Esophagus squamous epithelium (tissue), 5 donors: ENCODE measurements at regions not wholly inside any gene's neighbourhood (a gene's known extent, or its start where the extent isn't known, plus 50 kb on each side); places are given as distances from the start of the nearest gene placed in this dataset.
"Not testable (repeated sequence)": the region's sequence is repeated elsewhere in the genome, so short reads cannot be mapped to it uniquely, and the experiment has no call there.

Experiments used
- DNase-seq: peaks from one replicate; lab custom pipeline; 2025; lab: John Stamatoyannopoulos, UW
- H3K27ac ChIP-seq, 4 donors: fragments of 200-600 bp; sonication (generic); one replicate each; pipeline ENCODE4 v1.5.1; 2016 to 2019; ENCODE audit warnings: mild to moderate bottlenecking in 1 of 4
- H3K27me3 ChIP-seq, 4 donors: fragments of 200-600 bp; sonication (generic); 1 replicate in 3 of 4; 2 replicates in 1 of 4; pipeline versions ENCODE4 v1.5.1 to v1.6.0; 2017 to 2021; ENCODE audit warnings: antibody characterized with exemption in 1 of 4
- H3K36me3 ChIP-seq, 3 donors: fragments of 200-600 bp; sonication (generic); one replicate each; pipeline ENCODE4 v1.5.1; 2016 to 2019
- H3K4me1 ChIP-seq, 3 donors: fragments of 200-600 bp; sonication (generic); one replicate each; pipeline ENCODE4 v1.5.1; 2017 to 2019
- H3K4me3 ChIP-seq, 4 donors: fragments of 200-600 bp; sonication (generic); 1 replicate in 3 of 4; 2 replicates in 1 of 4; pipeline ENCODE4 v1.5.1; 2016 to 2019; ENCODE audit warnings: mild to moderate bottlenecking in 2 of 4, moderate library complexity in 1 of 4
- H3K9me3 ChIP-seq, 3 donors: fragments of 200-600 bp; sonication (generic); one replicate each; pipeline ENCODE4 v1.5.1; 2016 to 2019
- CTCF ChIP-seq, 6 experiments: fragments of 450-650 bp in 4 of 6; fragments of 200-600 bp in 2 of 6; sonication (generic) in 2 of 6; IDR thresholded peaks; one replicate each; pipeline ENCODE4 v1.5.1; 2016 to 2019; ENCODE audit warnings: antibody characterized with exemption in 6 of 6, mild to moderate bottlenecking in 4 of 6, moderate library complexity in 4 of 6
- POLR2A ChIP-seq, 4 donors: fragments of 450-650 bp; IDR thresholded peaks; one replicate each; pipeline ENCODE4 v1.6.1; 2017; ENCODE audit warnings: antibody characterized with exemption in 4 of 4, mild to moderate bottlenecking in 4 of 4, moderate library complexity in 3 of 4
- WGBS, 2 donors: methylation state at CpG; one replicate each; pipeline ENCODE4 v1.1.5; 2018; 5-methylcytosine and 5-hydroxymethylcytosine counted together
- intact Hi-C: fragments of 100-400 bp; cut with DNase I; formaldehyde crosslinking; loops from one replicate; pipeline ENCODE4 v1.15.0; 2022
- donor health status: DM: yes; HTN: yes; CAD: no.

GRCh38 chr15:63444611-63445010 is 59.8 kb upstream of the USP3 start:
- no peak for TF ChIP-seq CTCF (IDR thresholded peaks at IDR 0.05)
- no peak for TF ChIP-seq POLR2A (IDR thresholded peaks at IDR 0.05)
- DNase-seq = no peak
- intact Hi-C loops = no loop called here
- Histone ChIP-seq H3K27me3 (no peaks in the 10 kb centered on the region), H3K4me3 (no peak overlapping the region), H3K27ac (no peak overlapping the region), H3K4me1 (peaks cover 0 to 1% (median 0%) of the 10 kb centered on the region in 3 donors), H3K9me3 (no peaks in the 10 kb centered on the region), H3K36me3 (no peaks in the 10 kb centered on the region)

- H3K9me3 ChIP-seq = no peaks in the 10 kb centered on the region
- WGBS, 2 donors = 83% methylated on average over 6 of the region's 7 CpGs
- no peak for TF ChIP-seq CTCF (IDR thresholded peaks at IDR 0.05)
- no peak for TF ChIP-seq POLR2A (IDR thresholded peaks at IDR 0.05)
- intact Hi-C loops = no loop called here
- DNase-seq = no peak
- no peaks in the 10 kb centered on the region for H3K36me3 ChIP-seq
- H3K4me1 ChIP-seq = peaks cover 0 to 6% (median 0%) of the 10 kb centered on the region in 3 donors
- H3K4me3 ChIP-seq = no peak overlapping the region
- H3K27me3 ChIP-seq = no peaks in the 10 kb centered on the region
- H3K27ac ChIP-seq = no peak overlapping the region
These were observed 58.1 kb upstream of the USP3 start for GRCh38 chr15:63446255-63446654.

GRCh38 chr15:63447017-63447676 is 57.2 kb upstream of the USP3 start:
- Histone ChIP-seq H3K9me3 (no peaks in the 10 kb centered on the region), H3K4me3 (no peak overlapping the region), H3K27me3 (no peaks in the 10 kb centered on the region), H3K36me3 (no peaks in the 10 kb centered on the region), H3K27ac (no peak overlapping the region), H3K4me1 (peaks cover 0 to 6% (median 0%) of the 10 kb centered on the region in 3 donors)
- no peak for DNase-seq
- WGBS, 2 donors = 62 to 77% methylated on average over 3 to 4 of the region's 4 CpGs
- TF ChIP-seq POLR2A (IDR thresholded peaks at IDR 0.05) (no peak), CTCF (IDR thresholded peaks at IDR 0.05) (no peak)
- intact Hi-C loops = no loop called here

- intact Hi-C loops = no loop called here
- no peak overlapping the region for H3K27ac ChIP-seq
- 69 to 73% methylated on average over 4 of the region's 4 CpGs for WGBS, 2 donors
These were observed 56.1 kb upstream of the USP3 start for GRCh38 chr15:63448266-63448665.

GRCh38 chr15:63448872-63449555 is 55.4 kb upstream of the USP3 start:
- intact Hi-C loops, H3K36me3 ChIP-seq, H3K27me3 ChIP-seq, H3K4me1 ChIP-seq, H3K27ac ChIP-seq, H3K4me3 ChIP-seq, H3K9me3 ChIP-seq, DNase-seq: not testable (repeated sequence)
- 55 to 68% methylated on average over 11 of the region's 11 CpGs for WGBS, 2 donors

More at GRCh38 chr15:63448266-63448665, 56.1 kb upstream of the USP3 start:
- H3K4me3 ChIP-seq = no peak overlapping the region
- no peaks in the 10 kb centered on the region for H3K9me3 ChIP-seq
- DNase-seq = no peak
- H3K4me1 ChIP-seq = peaks cover 0 to 6% (median 0%) of the 10 kb centered on the region in 3 donors
- H3K27me3 ChIP-seq = no peaks in the 10 kb centered on the region
- TF ChIP-seq POLR2A (IDR thresholded peaks at IDR 0.05) = no peak
- no peak for TF ChIP-seq CTCF (IDR thresholded peaks at IDR 0.05)
- H3K36me3 ChIP-seq = no peaks in the 10 kb centered on the region
